ENCODE measurements at regions not wholly inside any gene's neighbourhood (a gene's known extent, or its start where the extent isn't known, plus 50 kb on each side); places are given as distances from the start of the nearest gene placed in this dataset.

- Histone ChIP-seq H3K9me3 (no peaks in the 10 kb centered on the region), H3K4me3 (no peak overlapping the region), H3K4me1 (peaks cover 29 to 47% (median 38%) of the 10 kb centered on the region in 4 donors), H3K36me3 (no peaks in the 10 kb centered on the region), H3K27ac (no peak overlapping the region), H3K27me3 (no peaks in the 10 kb centered on the region)
- DNase-seq (no peak), ATAC-seq (ENCODE audit: low FRiP score in 2 of 2) (no peak)
- TF ChIP-seq CTCF (IDR thresholded peaks at IDR 0.05) (no peak), EP300 (IDR thresholded peaks at IDR 0.05) (no peak), POLR2AphosphoS5 (IDR thresholded peaks at IDR 0.05) (no peak), POLR2A (IDR thresholded peaks at IDR 0.05) (no peak)
- WGBS, 2 donors, result 93% methylated on average over 3 of the region's 3 CpGs
Observed at GRCh38 chr5:82355053-82355452, 76.9 kb upstream of the RPS23 start.

DNA sequence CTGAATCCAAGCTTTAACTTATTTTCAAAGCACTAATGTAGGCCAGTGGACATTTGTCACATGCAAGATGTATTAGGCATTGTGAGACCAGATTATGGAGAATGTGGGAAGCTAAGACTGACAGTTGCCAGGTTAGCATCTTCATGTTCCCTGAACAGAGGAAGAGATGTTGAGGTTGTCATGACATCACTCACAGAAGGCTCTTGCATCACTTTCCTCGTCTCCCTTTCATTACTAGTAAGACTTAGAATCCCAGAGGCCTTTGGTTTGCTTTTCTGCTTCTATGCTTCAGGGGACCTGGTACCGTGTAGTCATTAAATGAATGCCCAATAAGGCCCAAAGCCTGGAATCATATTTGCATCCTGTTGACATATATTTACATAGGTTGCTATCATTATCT, 76.4 kb upstream of the RPS23 start:
- Histone ChIP-seq H3K9me3 (no peaks in the 10 kb centered on the region), H3K4me3 (no peak overlapping the region), H3K4me1 (peaks cover 29 to 47% (median 38%) of the 10 kb centered on the region in 4 donors), H3K27ac (no peak overlapping the region), H3K36me3 (no peaks in the 10 kb centered on the region), H3K27me3 (no peaks in the 10 kb centered on the region)
- DNase-seq (no peak), ATAC-seq (ENCODE audit: low FRiP score in 2 of 2) (no peak)
- TF ChIP-seq CTCF (IDR thresholded peaks at IDR 0.05), result no peak
- no peak for TF ChIP-seq EP300 (IDR thresholded peaks at IDR 0.05)
- TF ChIP-seq POLR2A (IDR thresholded peaks at IDR 0.05), result no peak
- no peak for TF ChIP-seq POLR2AphosphoS5 (IDR thresholded peaks at IDR 0.05)
- WGBS, 2 donors, result 78 to 90% methylated on average over 2 of the region's 2 CpGs

GRCh38 chr5:82353522-82353921, 75.4 kb upstream of the RPS23 start:
- Histone ChIP-seq H3K9me3 (no peaks in the 10 kb centered on the region), H3K4me1 (peaks cover 28 to 43% (median 35%) of the 10 kb centered on the region in 4 donors), H3K36me3 (no peaks in the 10 kb centered on the region), H3K27ac (peak overlapping the region in 2 of 4 donors; percentile 37 to 76), H3K27me3 (no peaks in the 10 kb centered on the region), H3K4me3 (no peak overlapping the region)
- no peak for ATAC-seq (ENCODE audit: low FRiP score in 2 of 2)
- TF ChIP-seq EP300 (IDR thresholded peaks at IDR 0.05), result no peak
- WGBS, 2 donors, result 92 to 97% methylated on average over 3 of the region's 3 CpGs
- DNase-seq, result no peak

- DNase-seq (no peak), ATAC-seq (ENCODE audit: low FRiP score in 2 of 2) (peak in 1 of 2 donors; percentile 21)
- H3K4me1 ChIP-seq, result peaks cover 18 to 30% (median 24%) of the 10 kb centered on the region in 4 donors
- TF ChIP-seq POLR2AphosphoS5 (IDR thresholded peaks at IDR 0.05) (peak; percentile 47 to 71), CTCF (IDR thresholded peaks at IDR 0.05) (no peak), EP300 (IDR thresholded peaks at IDR 0.05) (peak in 2 of 4 donors; percentile 73 to 76)
- no peaks in the 10 kb centered on the region for H3K27me3 ChIP-seq
- H3K9me3 ChIP-seq, result no peaks in the 10 kb centered on the region
- H3K36me3 ChIP-seq, result no peaks in the 10 kb centered on the region
- peak overlapping the region; percentile 43 to 76 (median 64) for H3K27ac ChIP-seq
- H3K4me3 ChIP-seq, result no peak overlapping the region
- 38 to 43% methylated on average over 7 of the region's 7 CpGs for whole genome bisulfite sequencing, 2 donors
Observed at GRCh38 chr5:82352146-82352791, 74.1 kb upstream of the RPS23 start.

- TF ChIP-seq EP300 (IDR thresholded peaks at IDR 0.05) (no peak), POLR2AphosphoS5 (IDR thresholded peaks at IDR 0.05) (no peak), CTCF (IDR thresholded peaks at IDR 0.05) (peak; percentile 55 to 91 (median 84)), POLR2A (IDR thresholded peaks at IDR 0.05) (no peak)
- H3K4me3 ChIP-seq, result no peak overlapping the region
- no peaks in the 10 kb centered on the region for H3K36me3 ChIP-seq
- DNase-seq (no peak), ATAC-seq (ENCODE audit: low FRiP score in 2 of 2) (peak; percentile 87 to 88)
- peaks cover 13 to 26% (median 19%) of the 10 kb centered on the region in 4 donors for H3K4me1 ChIP-seq
- 5 to 8% methylated on average over 2 of the region's 2 CpGs for WGBS, 2 donors
- H3K27ac ChIP-seq, result peak overlapping the region; percentile 43 to 76 (median 64)
- H3K27me3 ChIP-seq, result no peaks in the 10 kb centered on the region
- H3K9me3 ChIP-seq, result no peaks in the 10 kb centered on the region
Observed at GRCh38 chr5:82351754-82352145, 73.6 kb upstream of the RPS23 start.

Data from upper lobe of left lung (tissue), 6 donors.